ENCODE measurements at regions not wholly inside any gene's neighbourhood (a gene's known extent, or its start where the extent isn't known, plus 50 kb on each side); places are given as distances from the start of the nearest gene placed in this dataset.

DNA sequence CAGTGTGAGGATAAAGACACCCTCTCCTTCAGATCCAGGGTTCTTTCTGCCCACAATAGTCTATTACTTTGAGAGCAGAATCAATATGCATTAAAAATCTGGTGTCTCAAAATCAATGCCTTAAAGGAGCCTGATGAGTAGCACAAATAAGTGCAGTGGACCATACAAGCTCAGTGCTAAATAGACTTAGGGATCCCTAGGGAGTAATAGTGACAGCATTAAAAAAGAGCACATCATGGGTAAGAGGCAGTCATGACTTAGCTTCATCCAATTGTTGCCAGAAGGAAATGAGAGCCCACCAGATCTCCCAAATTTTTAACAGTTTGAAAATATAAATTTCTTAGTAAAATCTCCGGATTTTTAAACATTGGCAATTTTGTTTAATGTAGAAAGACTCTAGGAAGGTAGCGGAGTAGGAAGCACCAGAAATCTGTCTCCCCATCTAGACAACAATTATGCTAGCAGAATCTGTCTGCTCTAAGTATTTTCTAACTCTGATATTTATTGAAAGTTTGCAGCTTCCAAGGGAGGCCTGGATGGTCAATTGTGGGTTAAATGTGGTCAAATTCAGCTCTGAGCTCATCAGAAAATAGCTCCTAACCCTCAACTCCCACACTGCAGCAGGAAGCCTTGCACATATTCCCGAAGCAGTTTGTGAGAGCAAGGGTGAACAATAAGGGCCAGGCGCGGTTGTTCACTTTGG, 443.9 kb downstream of the TLE1 start:
- FAIRE-seq: no peak
- no peaks in the 10 kb centered on the region for H3K27me3 ChIP-seq (ENCODE audit: control insufficient read depth in 3 of 3, insufficient read depth in 3 of 3, low read length in 3 of 3)
- WGBS, 3 donors: 80 to 92% (median 84%) methylated on average over 5 of the region's 5 CpGs
- no peak for DNase-seq
- H3K36me3 ChIP-seq (ENCODE audit: control insufficient read depth in 3 of 3, insufficient read depth in 2 of 3, low read depth in 1 of 3, low read length in 3 of 3): no peaks in the 10 kb centered on the region
- no peak overlapping the region for H3K27ac ChIP-seq (ENCODE audit: low read depth in 1 of 3, low read length in 2 of 3)
- H3K9me3 ChIP-seq (ENCODE audit: control insufficient read depth in 2 of 2, insufficient read depth in 1 of 2, low read depth in 1 of 2, low read length in 1 of 2): peaks cover 0 to 3% of the 10 kb centered on the region in 2 donors
- H3K4me3 ChIP-seq (ENCODE audit: low read depth in 1 of 3, low read length in 3 of 3): no peak overlapping the region
- no peaks in the 10 kb centered on the region for H3K4me1 ChIP-seq (ENCODE audit: control insufficient read depth in 3 of 3, insufficient read depth in 2 of 3, low read depth in 1 of 3, low read length in 2 of 3)

DNA sequence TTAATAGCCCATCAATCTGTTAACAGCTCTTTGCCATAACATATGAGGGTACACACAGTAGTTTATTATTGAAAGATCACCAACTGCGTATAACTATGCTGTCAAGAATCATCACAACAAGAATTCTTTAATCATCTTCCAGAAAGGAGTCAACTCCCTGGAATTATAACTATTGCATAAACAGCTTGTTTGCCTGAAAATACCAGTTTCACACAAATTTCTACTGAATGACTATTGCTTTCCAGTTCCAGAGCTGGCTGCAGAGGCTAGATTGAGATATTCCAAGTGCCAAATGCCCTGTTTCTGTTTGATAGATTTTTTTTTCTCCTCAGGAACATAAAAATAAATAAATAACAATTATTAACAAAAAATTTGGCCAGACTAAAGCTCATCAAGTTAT, 444.7 kb downstream of the TLE1 start:
- Histone ChIP-seq H3K4me1 (ENCODE audit: control insufficient read depth in 3 of 3, insufficient read depth in 2 of 3, low read depth in 1 of 3, low read length in 2 of 3) (no peaks in the 10 kb centered on the region), H3K9me3 (ENCODE audit: control insufficient read depth in 2 of 2, insufficient read depth in 1 of 2, low read depth in 1 of 2, low read length in 1 of 2) (no peaks in the 10 kb centered on the region), H3K36me3 (ENCODE audit: control insufficient read depth in 3 of 3, insufficient read depth in 2 of 3, low read depth in 1 of 3, low read length in 3 of 3) (no peaks in the 10 kb centered on the region), H3K27ac (ENCODE audit: low read depth in 1 of 3, low read length in 2 of 3) (no peak overlapping the region), H3K27me3 (ENCODE audit: control insufficient read depth in 3 of 3, insufficient read depth in 3 of 3, low read length in 3 of 3) (no peaks in the 10 kb centered on the region), H3K4me3 (ENCODE audit: low read depth in 1 of 3, low read length in 3 of 3) (no peak overlapping the region)
- FAIRE-seq (no peak), DNase-seq (no peak)
- 72 to 85% (median 84%) methylated on average over 1 of the region's 1 CpG for WGBS, 3 donors

DNA sequence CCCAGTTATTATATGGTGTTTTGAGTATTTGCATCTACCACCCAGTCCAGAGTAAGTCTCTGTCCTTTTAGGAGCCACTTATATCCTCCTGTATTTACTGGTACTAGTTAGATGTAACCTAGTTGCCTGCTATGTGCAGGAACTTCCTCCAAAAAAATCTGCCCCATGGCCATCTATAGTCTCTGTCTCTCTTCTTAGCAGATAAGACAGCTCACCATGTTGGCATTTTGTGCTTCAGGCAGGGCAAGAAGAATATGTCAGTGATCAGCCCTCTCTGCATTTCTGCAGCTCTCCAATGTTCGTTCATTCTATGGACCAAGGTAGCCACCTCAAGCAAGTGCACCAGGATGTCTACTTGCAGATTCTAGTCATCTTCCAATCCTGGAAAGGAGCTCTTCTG, 446.5 kb downstream of the TLE1 start:
- Histone ChIP-seq H3K36me3 (ENCODE audit: control insufficient read depth in 3 of 3, insufficient read depth in 2 of 3, low read depth in 1 of 3, low read length in 3 of 3) (no peaks in the 10 kb centered on the region), H3K4me3 (ENCODE audit: low read depth in 1 of 3, low read length in 3 of 3) (no peak overlapping the region), H3K4me1 (ENCODE audit: control insufficient read depth in 3 of 3, insufficient read depth in 2 of 3, low read depth in 1 of 3, low read length in 2 of 3) (no peaks in the 10 kb centered on the region), H3K27me3 (ENCODE audit: control insufficient read depth in 3 of 3, insufficient read depth in 3 of 3, low read length in 3 of 3) (no peaks in the 10 kb centered on the region), H3K27ac (ENCODE audit: low read depth in 1 of 3, low read length in 2 of 3) (no peak overlapping the region), H3K9me3 (ENCODE audit: control insufficient read depth in 2 of 2, insufficient read depth in 1 of 2, low read depth in 1 of 2, low read length in 1 of 2) (no peaks in the 10 kb centered on the region)
- DNase-seq (no peak), FAIRE-seq (no peak)
- WGBS, 3 donors: 82 to 89% (median 84%) methylated on average over 1 of the region's 1 CpG

DNA sequence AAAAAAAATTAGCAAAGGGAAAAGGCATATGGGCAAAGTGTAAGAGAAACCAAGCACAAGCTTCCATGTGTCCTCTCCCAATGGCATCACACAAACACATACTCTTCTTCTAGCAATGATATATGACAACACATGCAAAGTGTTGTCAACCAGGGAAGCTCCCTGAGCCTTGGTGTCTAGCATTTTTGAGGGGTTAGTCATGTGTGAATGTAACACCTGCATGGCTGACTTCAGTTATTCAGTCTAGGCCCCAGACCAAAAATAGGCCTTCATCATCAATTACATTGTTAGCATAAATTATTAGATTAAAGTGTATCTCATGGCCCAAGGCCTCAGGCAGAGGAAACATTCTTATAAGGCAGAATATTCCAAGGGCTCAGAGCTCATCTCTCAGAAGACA, 450.0 kb downstream of the TLE1 start:
- no peak overlapping the region for H3K4me3 ChIP-seq (ENCODE audit: low read depth in 1 of 3, low read length in 3 of 3)
- DNase-seq (no peak), FAIRE-seq (no peak)
- no peaks in the 10 kb centered on the region for H3K9me3 ChIP-seq (ENCODE audit: control insufficient read depth in 2 of 2, insufficient read depth in 1 of 2, low read depth in 1 of 2, low read length in 1 of 2)
- no peaks in the 10 kb centered on the region for H3K36me3 ChIP-seq (ENCODE audit: control insufficient read depth in 3 of 3, insufficient read depth in 2 of 3, low read depth in 1 of 3, low read length in 3 of 3)
- H3K27ac ChIP-seq (ENCODE audit: low read depth in 1 of 3, low read length in 2 of 3): no peak overlapping the region
- H3K4me1 ChIP-seq (ENCODE audit: control insufficient read depth in 3 of 3, insufficient read depth in 2 of 3, low read depth in 1 of 3, low read length in 2 of 3): no peaks in the 10 kb centered on the region
- H3K27me3 ChIP-seq (ENCODE audit: control insufficient read depth in 3 of 3, insufficient read depth in 3 of 3, low read length in 3 of 3): no peaks in the 10 kb centered on the region

DNA sequence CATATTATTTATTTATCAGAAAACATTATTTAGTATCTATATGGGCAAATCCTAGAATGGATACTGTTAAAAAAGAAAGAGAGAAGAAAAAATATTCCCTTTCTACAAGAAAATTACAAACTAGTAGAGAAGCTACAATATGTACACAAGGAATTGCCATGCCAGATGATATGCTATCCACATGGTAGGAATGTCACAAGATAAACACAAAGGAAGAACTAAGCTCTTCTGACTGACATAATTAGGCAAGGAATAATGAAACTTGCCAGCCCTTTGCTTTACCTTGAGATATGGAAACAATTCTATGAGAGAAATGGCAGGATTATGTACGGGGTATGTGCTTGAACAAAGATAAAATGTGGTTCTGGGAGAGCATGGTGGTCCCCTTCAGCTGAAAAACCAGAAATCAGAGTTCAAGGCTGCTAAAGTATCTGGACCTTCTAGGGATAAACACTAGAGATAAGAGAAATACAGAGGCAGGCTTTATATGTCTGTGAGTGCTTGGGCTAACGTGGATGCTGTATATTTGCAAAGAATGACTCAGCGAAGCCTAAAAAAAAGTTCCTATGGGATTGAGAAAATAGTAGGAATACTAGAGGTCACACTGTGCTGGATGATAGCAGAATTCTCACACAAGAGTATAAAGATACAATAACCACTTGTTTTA, 451.6 kb downstream of the TLE1 start:
- no peaks in the 10 kb centered on the region for H3K9me3 ChIP-seq (ENCODE audit: control insufficient read depth in 2 of 2, insufficient read depth in 1 of 2, low read depth in 1 of 2, low read length in 1 of 2)
- H3K4me3 ChIP-seq (ENCODE audit: low read depth in 1 of 3, low read length in 3 of 3): no peak overlapping the region
- no peak for FAIRE-seq
- 43 to 65% (median 48%) methylated on average over 3 of the region's 3 CpGs for WGBS, 3 donors
- H3K27me3 ChIP-seq (ENCODE audit: control insufficient read depth in 3 of 3, insufficient read depth in 3 of 3, low read length in 3 of 3): no peaks in the 10 kb centered on the region
- H3K4me1 ChIP-seq (ENCODE audit: control insufficient read depth in 3 of 3, insufficient read depth in 2 of 3, low read depth in 1 of 3, low read length in 2 of 3): no peaks in the 10 kb centered on the region
- H3K27ac ChIP-seq (ENCODE audit: low read depth in 1 of 3, low read length in 2 of 3): no peak overlapping the region
- H3K36me3 ChIP-seq (ENCODE audit: control insufficient read depth in 3 of 3, insufficient read depth in 2 of 3, low read depth in 1 of 3, low read length in 3 of 3): no peaks in the 10 kb centered on the region
- DNase-seq: no peak

DNA sequence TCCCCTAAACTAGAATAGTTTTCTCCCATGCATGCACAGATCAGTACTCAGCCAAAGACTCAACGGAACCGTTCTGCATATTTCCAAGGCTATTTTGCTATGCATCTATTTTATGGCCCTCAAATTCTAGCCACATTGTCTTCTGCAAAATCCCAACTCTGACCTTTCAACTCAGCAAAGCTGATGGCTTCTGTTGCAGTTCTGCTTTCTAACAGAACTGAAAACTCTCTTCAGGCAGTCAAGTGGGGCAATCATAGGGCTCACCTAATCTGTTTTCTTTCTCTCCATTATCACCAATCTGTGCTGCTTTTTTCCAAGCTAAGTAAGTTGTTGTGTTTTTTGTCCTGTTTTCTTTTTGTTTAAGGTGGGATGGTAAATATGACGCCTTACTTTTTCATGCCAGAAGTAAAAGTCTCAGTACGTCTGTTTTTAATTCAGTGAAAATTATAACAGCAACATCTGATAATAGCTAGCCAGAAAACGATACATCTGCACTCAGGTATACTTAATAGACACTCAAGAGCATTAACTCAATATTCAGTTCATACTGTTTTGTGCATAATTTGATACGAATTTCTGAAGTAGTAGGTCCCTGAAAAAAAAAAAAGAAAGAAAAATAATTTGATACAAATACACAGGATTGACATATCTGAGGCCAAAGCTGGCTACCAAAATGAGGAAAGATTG, 454.3 kb downstream of the TLE1 start:
- Histone ChIP-seq H3K27ac (ENCODE audit: low read depth in 1 of 3, low read length in 2 of 3) (no peak overlapping the region), H3K9me3 (ENCODE audit: control insufficient read depth in 2 of 2, insufficient read depth in 1 of 2, low read depth in 1 of 2, low read length in 1 of 2) (no peaks in the 10 kb centered on the region), H3K4me3 (ENCODE audit: low read depth in 1 of 3, low read length in 3 of 3) (no peak overlapping the region), H3K4me1 (ENCODE audit: control insufficient read depth in 3 of 3, insufficient read depth in 2 of 3, low read depth in 1 of 3, low read length in 2 of 3) (no peaks in the 10 kb centered on the region), H3K27me3 (ENCODE audit: control insufficient read depth in 3 of 3, insufficient read depth in 3 of 3, low read length in 3 of 3) (no peaks in the 10 kb centered on the region), H3K36me3 (ENCODE audit: control insufficient read depth in 3 of 3, insufficient read depth in 2 of 3, low read depth in 1 of 3, low read length in 3 of 3) (no peaks in the 10 kb centered on the region)
- 64 to 76% (median 74%) methylated on average over 6 of the region's 6 CpGs for WGBS, 3 donors
- no peak for FAIRE-seq
- DNase-seq: no peak

DNA sequence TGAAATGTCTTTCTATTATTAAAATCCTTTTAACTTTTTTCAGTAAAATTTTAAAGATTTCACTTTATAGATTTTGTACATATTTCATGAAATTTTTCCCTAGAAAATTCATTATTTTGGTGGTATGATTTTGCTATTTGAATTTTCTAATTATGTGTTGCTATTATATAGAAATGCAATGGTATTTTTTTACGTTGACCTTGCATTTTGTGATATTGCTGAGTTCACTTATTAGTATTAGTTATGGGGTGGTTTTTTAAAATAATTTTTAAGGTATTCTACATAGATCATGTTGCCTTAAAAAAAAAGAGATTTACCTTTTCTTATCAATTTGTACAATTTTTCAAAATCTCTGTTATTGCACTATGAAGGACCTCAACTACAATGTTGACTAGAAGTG, 458.3 kb downstream of the TLE1 start:
- Histone ChIP-seq H3K4me1 (ENCODE audit: control insufficient read depth in 3 of 3, insufficient read depth in 2 of 3, low read depth in 1 of 3, low read length in 2 of 3) (no peaks in the 10 kb centered on the region), H3K27me3 (ENCODE audit: control insufficient read depth in 3 of 3, insufficient read depth in 3 of 3, low read length in 3 of 3) (no peaks in the 10 kb centered on the region), H3K4me3 (ENCODE audit: low read depth in 1 of 3, low read length in 3 of 3) (no peak overlapping the region), H3K36me3 (ENCODE audit: control insufficient read depth in 3 of 3, insufficient read depth in 2 of 3, low read depth in 1 of 3, low read length in 3 of 3) (no peaks in the 10 kb centered on the region), H3K27ac (ENCODE audit: low read depth in 1 of 3, low read length in 2 of 3) (no peak overlapping the region), H3K9me3 (ENCODE audit: control insufficient read depth in 2 of 2, insufficient read depth in 1 of 2, low read depth in 1 of 2, low read length in 1 of 2) (peaks cover 0 to 1% of the 10 kb centered on the region in 2 donors)
- FAIRE-seq: peak; percentile 59
- 0 to 67% (median 6%) methylated on average over 1 of the region's 1 CpG for WGBS, 3 donors
- no peak for DNase-seq

DNA sequence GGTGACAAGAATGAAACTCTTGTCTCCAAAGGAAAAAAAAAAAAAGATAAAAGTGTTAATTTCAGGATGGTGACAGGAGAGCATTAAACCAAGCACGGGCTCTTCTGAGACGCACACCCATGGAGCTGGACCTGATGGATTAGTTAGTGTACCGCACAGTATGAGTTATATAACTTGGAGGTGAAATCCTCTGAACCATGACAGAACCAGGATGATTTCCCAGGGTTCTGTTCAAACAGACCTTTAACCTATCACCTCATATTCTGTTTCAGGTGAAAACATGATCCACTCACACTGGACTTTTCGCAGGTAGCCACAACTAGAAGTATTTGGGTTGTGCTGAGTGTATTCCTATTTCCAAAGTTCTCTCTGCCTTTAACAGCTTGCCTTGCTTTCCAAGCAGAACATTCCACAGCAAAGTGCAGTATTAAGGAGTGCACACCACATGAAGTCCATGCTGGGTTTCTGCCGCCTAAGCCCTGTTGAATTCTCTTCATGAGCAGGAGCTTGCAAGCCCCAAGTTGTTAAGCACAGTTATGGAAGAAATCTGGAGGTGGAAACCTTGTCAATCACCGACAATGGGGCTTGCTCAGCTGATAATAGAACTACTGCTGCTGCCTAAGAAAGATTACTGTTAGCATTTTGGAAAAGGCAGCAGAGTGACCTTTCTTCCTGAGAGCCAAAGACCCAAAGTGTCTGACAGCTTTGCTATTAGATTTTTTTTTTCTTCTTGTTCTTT, 461.7 kb downstream of the TLE1 start:
- no peaks in the 10 kb centered on the region for H3K36me3 ChIP-seq (ENCODE audit: control insufficient read depth in 3 of 3, insufficient read depth in 2 of 3, low read depth in 1 of 3, low read length in 3 of 3)
- H3K27ac ChIP-seq (ENCODE audit: low read depth in 1 of 3, low read length in 2 of 3): no peak overlapping the region
- no peaks in the 10 kb centered on the region for H3K27me3 ChIP-seq (ENCODE audit: control insufficient read depth in 3 of 3, insufficient read depth in 3 of 3, low read length in 3 of 3)
- DNase-seq (no peak), FAIRE-seq (no peak)
- no peak overlapping the region for H3K4me3 ChIP-seq (ENCODE audit: low read depth in 1 of 3, low read length in 3 of 3)
- no peaks in the 10 kb centered on the region for H3K4me1 ChIP-seq (ENCODE audit: control insufficient read depth in 3 of 3, insufficient read depth in 2 of 3, low read depth in 1 of 3, low read length in 2 of 3)
- 72 to 85% (median 77%) methylated on average over 6 of the region's 6 CpGs for WGBS, 3 donors
- H3K9me3 ChIP-seq (ENCODE audit: control insufficient read depth in 2 of 2, insufficient read depth in 1 of 2, low read depth in 1 of 2, low read length in 1 of 2): peaks cover 0 to 1% of the 10 kb centered on the region in 2 donors
